ENCODE measurements at regions not wholly inside any gene's neighbourhood (a gene's known extent, or its start where the extent isn't known, plus 50 kb on each side); places are given as distances from the start of the nearest gene placed in this dataset.
"Not testable (repeated sequence)": the region's sequence is repeated elsewhere in the genome, so short reads cannot be mapped to it uniquely, and the experiment has no call there.

GRCh38 chr10:21355591-21356011 lies 169.9 kb downstream of the SKIDA1 start:
- DNase-seq (ENCODE audit: low read depth) = no peak
- H3K4me3 ChIP-seq (ENCODE audit: low read depth, low read length) = no peak overlapping the region
- no peak for TF ChIP-seq CTCF (IDR thresholded peaks at IDR 0.05; ENCODE audit: control insufficient read depth, extremely low read depth, insufficient read depth)

GRCh38 chr10:21352886-21353285 lies 172.6 kb downstream of the SKIDA1 start:
- no peak for DNase-seq (ENCODE audit: low read depth)
- H3K4me3 ChIP-seq (ENCODE audit: low read depth, low read length) = no peak overlapping the region
- TF ChIP-seq CTCF (IDR thresholded peaks at IDR 0.05; ENCODE audit: control insufficient read depth, extremely low read depth, insufficient read depth) = no peak

GRCh38 chr10:21351594-21351993 lies 173.9 kb downstream of the SKIDA1 start:
- H3K4me3 ChIP-seq (ENCODE audit: low read depth, low read length); DNase-seq (ENCODE audit: low read depth): not testable (repeated sequence)

GRCh38 chr10:21349912-21350286 lies 175.6 kb downstream of the SKIDA1 start:
- no peak overlapping the region for H3K4me3 ChIP-seq (ENCODE audit: low read depth, low read length)
- DNase-seq (ENCODE audit: low read depth) = no peak
- TF ChIP-seq CTCF (IDR thresholded peaks at IDR 0.05; ENCODE audit: control insufficient read depth, extremely low read depth, insufficient read depth) = no peak

- no peak for DNase-seq (ENCODE audit: low read depth)
- no peak overlapping the region for H3K4me3 ChIP-seq (ENCODE audit: low read depth, low read length)
- no peak for TF ChIP-seq CTCF (IDR thresholded peaks at IDR 0.05; ENCODE audit: control insufficient read depth, extremely low read depth, insufficient read depth)
These were observed 177.7 kb downstream of the SKIDA1 start for GRCh38 chr10:21347785-21348170.

- no peak for DNase-seq (ENCODE audit: low read depth)
- H3K4me3 ChIP-seq (ENCODE audit: low read depth, low read length) = no peak overlapping the region
- TF ChIP-seq CTCF (IDR thresholded peaks at IDR 0.05; ENCODE audit: control insufficient read depth, extremely low read depth, insufficient read depth) = no peak
These were observed 178.3 kb downstream of the SKIDA1 start for GRCh38 chr10:21347043-21347784.

- DNase-seq (ENCODE audit: low read depth) = no peak
- TF ChIP-seq CTCF (IDR thresholded peaks at IDR 0.05; ENCODE audit: control insufficient read depth, extremely low read depth, insufficient read depth) = no peak
- no peak overlapping the region for H3K4me3 ChIP-seq (ENCODE audit: low read depth, low read length)
These were observed 182.4 kb downstream of the SKIDA1 start for GRCh38 chr10:21343087-21343486.

GRCh38 chr10:21342499-21342898 lies 183.0 kb downstream of the SKIDA1 start:
- not testable (repeated sequence) for DNase-seq (ENCODE audit: low read depth); H3K4me3 ChIP-seq (ENCODE audit: low read depth, low read length)
